HG03045 (cell line): ENCODE measurements at regions not wholly inside any gene's neighbourhood (a gene's known extent, or its start where the extent isn't known, plus 50 kb on each side); places are given as distances from the start of the nearest gene placed in this dataset.

Experiments
- ATAC-seq: cut with Tn5 transposase; IDR thresholded peaks from one replicate; pipeline ENCODE4 v1.9.1; 2021; ENCODE audit warnings: mild to moderate bottlenecking, moderate library complexity; ENCODE audit not compliant: unreplicated experiment

- no peak for ATAC-seq
Measured at GRCh38 chr3:116842254-116842957, 132.8 kb downstream of the TUSC7 start.

- ATAC-seq, result no peak
Measured at GRCh38 chr3:116848248-116848829, 138.8 kb downstream of the TUSC7 start.

- ATAC-seq, result no peak
Measured at GRCh38 chr3:116849261-116849688, 139.7 kb downstream of the TUSC7 start.

GRCh38 chr3:116852803-116853202 lies 143.2 kb downstream of the TUSC7 start:
- ATAC-seq, result no peak

- no peak for ATAC-seq
Measured at GRCh38 chr3:116863270-116863770, 153.7 kb downstream of the TUSC7 start.

GRCh38 chr3:116863822-116864589 lies 154.4 kb downstream of the TUSC7 start:
- ATAC-seq, result no peak

GRCh38 chr3:116864590-116864927 lies 155.0 kb downstream of the TUSC7 start:
- ATAC-seq, result no peak

GRCh38 chr3:116870379-116870778 lies 160.8 kb downstream of the TUSC7 start:
- ATAC-seq, result no peak

GRCh38 chr3:116871905-116872304 lies 162.3 kb downstream of the TUSC7 start:
- ATAC-seq, result no peak

GRCh38 chr3:116872688-116873087 lies 163.1 kb downstream of the TUSC7 start:
- ATAC-seq, result no peak

GRCh38 chr3:116873142-116873541 lies 163.6 kb downstream of the TUSC7 start:
- ATAC-seq, result no peak

- no peak for ATAC-seq
Measured at GRCh38 chr3:116877968-116878367, 168.4 kb downstream of the TUSC7 start.

- ATAC-seq, result peak; percentile 86
Measured at GRCh38 chr3:116886202-116886893, 176.8 kb downstream of the TUSC7 start.

GRCh38 chr3:116896116-116896515 lies 186.5 kb downstream of the TUSC7 start:
- no peak for ATAC-seq

GRCh38 chr3:116897382-116897781 lies 187.8 kb downstream of the TUSC7 start:
- no peak for ATAC-seq

- ATAC-seq, result no peak
Measured at GRCh38 chr3:116899253-116899652, 189.7 kb downstream of the TUSC7 start.

- no peak for ATAC-seq
Measured at GRCh38 chr3:116905334-116905733, 195.8 kb downstream of the TUSC7 start.

- no peak for ATAC-seq
Measured at GRCh38 chr3:116905794-116906193, 196.2 kb downstream of the TUSC7 start.

- no peak for ATAC-seq
Measured at GRCh38 chr3:116912116-116912515, 202.5 kb downstream of the TUSC7 start.

- no peak for ATAC-seq
Measured at GRCh38 chr3:116914004-116914403, 204.4 kb downstream of the TUSC7 start.

- no peak for ATAC-seq
Measured at GRCh38 chr3:116916836-116917235, 207.3 kb downstream of the TUSC7 start.
